ENCODE measurements at regions not wholly inside any gene's neighbourhood (a gene's known extent, or its start where the extent isn't known, plus 50 kb on each side); places are given as distances from the start of the nearest gene placed in this dataset.
"Not testable (repeated sequence)": the region's sequence is repeated elsewhere in the genome, so short reads cannot be mapped to it uniquely, and the experiment has no call there.

DNA sequence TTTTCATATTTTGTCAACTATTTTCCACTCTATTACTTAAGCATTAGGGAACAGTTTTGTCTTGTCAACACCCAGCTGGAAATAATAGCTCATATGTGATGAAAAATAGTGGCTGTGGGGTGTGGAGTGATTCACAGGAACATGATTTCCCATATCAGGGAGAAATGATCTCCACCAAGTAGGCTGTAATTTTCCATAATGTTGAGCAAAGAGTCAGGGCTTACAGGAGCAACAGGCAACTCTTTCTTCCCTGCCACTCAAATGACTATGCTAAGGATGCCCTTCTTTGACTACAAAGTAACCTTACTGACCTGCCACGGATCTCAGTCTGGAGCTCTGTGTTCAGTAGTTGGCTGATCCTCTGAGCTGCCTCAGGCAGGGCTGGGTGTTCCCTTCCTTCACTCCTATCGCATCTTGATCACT lies 90.0 kb upstream of the GATB start:
- Histone ChIP-seq H3K4me2 (ENCODE audit: insufficient read depth, insufficient read length, low read length) (no peak overlapping the region), H2AK5ac (ENCODE audit: insufficient read length, low read length) (no peak overlapping the region), H3K4ac (ENCODE audit: low read depth, low read length) (no peak overlapping the region), H4K91ac (ENCODE audit: insufficient read length, low read depth, low read length) (no peak overlapping the region), H2AFZ (ENCODE audit: low read length) (no peak overlapping the region), H3K56ac (ENCODE audit: insufficient read length, low read depth, low read length) (no peak overlapping the region), H2BK5ac (ENCODE audit: insufficient read length, low read length) (no peak overlapping the region), H3K27ac (ENCODE audit: insufficient read length, low read depth, low read length) (no peak overlapping the region), H3K4me1 (ENCODE audit: insufficient read depth, low read length) (no peaks in the 10 kb centered on the region), H3K18ac (ENCODE audit: insufficient read length, low read depth, low read length) (no peak overlapping the region), H3K27me3 (ENCODE audit: insufficient read depth, low read length) (no peaks in the 10 kb centered on the region), H3T11ph (ENCODE audit: low read length) (no peak overlapping the region), H2BK15ac (ENCODE audit: low read depth, low read length) (no peak overlapping the region), H3K23ac (ENCODE audit: insufficient read length, low read depth, low read length) (no peak overlapping the region), H3K79me2 (ENCODE audit: insufficient read depth, low read length) (no peaks in the 10 kb centered on the region), H3K14ac (ENCODE audit: insufficient read depth, low read length) (no peak overlapping the region), H3K79me1 (ENCODE audit: insufficient read depth, low read depth, low read length, poor library complexity, severe bottlenecking) (no peaks in the 10 kb centered on the region), H3K9ac (ENCODE audit: extremely low read depth, insufficient read length, low read length) (no peak overlapping the region), H4K20me1 (ENCODE audit: control insufficient read depth, insufficient read depth, insufficient read length) (no peaks in the 10 kb centered on the region), H3K9me3 (ENCODE audit: control insufficient read depth, low read depth, low read length) (no peaks in the 10 kb centered on the region), H2BK120ac (ENCODE audit: low read depth, low read length, poor library complexity, severe bottlenecking) (no peak overlapping the region), H2BK20ac (ENCODE audit: low read depth, low read length, poor library complexity, severe bottlenecking) (no peak overlapping the region), H3K23me2 (ENCODE audit: insufficient read length, low read depth, low read length, poor library complexity, severe bottlenecking) (no peaks in the 10 kb centered on the region), H4K5ac (ENCODE audit: insufficient read length, low read depth, low read length) (no peak overlapping the region), H2BK12ac (ENCODE audit: insufficient read length, low read depth, low read length) (no peak overlapping the region), H4K8ac (replicated peaks; ENCODE audit: insufficient read length, low read depth, low read length) (no peak overlapping the region)
- WGBS (ENCODE audit: extremely low coverage, insufficient read length, low lambda C conversion rate), result no CpG with 5 or more reads among the region's 2 CpGs
- H3K4me1 Mint-ChIP-seq, result peaks cover 0 to 10% of the 10 kb centered on the region in 2 experiments; a peak in 3 of 4 replicates
- no peak for DNase-seq
- no peaks in the 10 kb centered on the region for H3K27me3 Mint-ChIP-seq (ENCODE audit: low read depth)
- H3K27ac Mint-ChIP-seq, result no peak overlapping the region
- no peak overlapping the region for H3K4me3 Mint-ChIP-seq
- TF ChIP-seq, protein P1, sequence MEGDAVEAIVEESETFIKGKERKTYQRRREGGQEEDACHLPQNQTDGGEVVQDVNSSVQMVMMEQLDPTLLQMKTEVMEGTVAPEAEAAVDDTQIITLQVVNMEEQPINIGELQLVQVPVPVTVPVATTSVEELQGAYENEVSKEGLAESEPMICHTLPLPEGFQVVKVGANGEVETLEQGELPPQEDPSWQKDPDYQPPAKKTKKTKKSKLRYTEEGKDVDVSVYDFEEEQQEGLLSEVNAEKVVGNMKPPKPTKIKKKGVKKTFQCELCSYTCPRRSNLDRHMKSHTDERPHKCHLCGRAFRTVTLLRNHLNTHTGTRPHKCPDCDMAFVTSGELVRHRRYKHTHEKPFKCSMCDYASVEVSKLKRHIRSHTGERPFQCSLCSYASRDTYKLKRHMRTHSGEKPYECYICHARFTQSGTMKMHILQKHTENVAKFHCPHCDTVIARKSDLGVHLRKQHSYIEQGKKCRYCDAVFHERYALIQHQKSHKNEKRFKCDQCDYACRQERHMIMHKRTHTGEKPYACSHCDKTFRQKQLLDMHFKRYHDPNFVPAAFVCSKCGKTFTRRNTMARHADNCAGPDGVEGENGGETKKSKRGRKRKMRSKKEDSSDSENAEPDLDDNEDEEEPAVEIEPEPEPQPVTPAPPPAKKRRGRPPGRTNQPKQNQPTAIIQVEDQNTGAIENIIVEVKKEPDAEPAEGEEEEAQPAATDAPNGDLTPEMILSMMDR (conservative IDR thresholded peaks at IDR 0.05), result no peak
- H3K9me3 Mint-ChIP-seq, result peaks cover 1 to 5% of the 10 kb centered on the region in 2 experiments; a peak in 4 of 5 replicates
- peaks cover 2 to 9% (median 2%) of the 10 kb centered on the region in 3 experiments; a peak in 3 of 7 replicates for H3K36me3 Mint-ChIP-seq (ENCODE audit: insufficient read depth in 1 of 3, low read depth in 3 of 3)

DNA sequence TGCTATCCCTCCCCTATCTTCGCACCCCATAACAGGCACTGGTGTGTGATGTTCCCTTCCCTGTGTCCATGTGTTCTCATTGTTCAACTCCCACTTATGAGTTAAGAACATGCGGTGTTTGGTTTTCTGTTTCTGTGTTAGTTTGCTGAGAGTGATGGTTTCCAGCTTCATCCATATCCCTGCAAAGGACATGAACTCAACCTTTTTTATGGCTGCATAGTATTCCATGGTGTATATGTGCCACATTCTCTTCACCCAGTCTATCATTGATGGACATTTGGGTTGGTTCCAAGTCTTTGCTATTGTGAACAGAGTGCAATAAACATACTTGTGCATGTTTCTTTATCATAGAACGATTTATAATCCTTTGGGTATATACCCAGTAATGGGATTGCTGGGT lies 84.7 kb upstream of the GATB start:
- not testable (repeated sequence) for H3K27me3 ChIP-seq (ENCODE audit: insufficient read depth, low read length); H3K4me2 ChIP-seq (ENCODE audit: insufficient read depth, insufficient read length, low read length); H3K9me3 ChIP-seq (ENCODE audit: control insufficient read depth, low read depth, low read length); H3K18ac ChIP-seq (ENCODE audit: insufficient read length, low read depth, low read length); H3K9ac ChIP-seq (ENCODE audit: extremely low read depth, insufficient read length, low read length); H3K4me1 Mint-ChIP-seq; H2BK120ac ChIP-seq (ENCODE audit: low read depth, low read length, poor library complexity, severe bottlenecking); H3K27ac ChIP-seq (ENCODE audit: insufficient read length, low read depth, low read length); H2BK15ac ChIP-seq (ENCODE audit: low read depth, low read length); H2BK5ac ChIP-seq (ENCODE audit: insufficient read length, low read length); H3K4me1 ChIP-seq (ENCODE audit: insufficient read depth, low read length); H4K8ac ChIP-seq (replicated peaks; ENCODE audit: insufficient read length, low read depth, low read length); H4K20me1 ChIP-seq (ENCODE audit: control insufficient read depth, insufficient read depth, insufficient read length); H3K23me2 ChIP-seq (ENCODE audit: insufficient read length, low read depth, low read length, poor library complexity, severe bottlenecking); H4K5ac ChIP-seq (ENCODE audit: insufficient read length, low read depth, low read length); H3K14ac ChIP-seq (ENCODE audit: insufficient read depth, low read length); H3K79me1 ChIP-seq (ENCODE audit: insufficient read depth, low read depth, low read length, poor library complexity, severe bottlenecking); H2BK20ac ChIP-seq (ENCODE audit: low read depth, low read length, poor library complexity, severe bottlenecking); H3K4me3 Mint-ChIP-seq; H3K4ac ChIP-seq (ENCODE audit: low read depth, low read length); H3K27me3 Mint-ChIP-seq (ENCODE audit: low read depth); H2BK12ac ChIP-seq (ENCODE audit: insufficient read length, low read depth, low read length); H4K91ac ChIP-seq (ENCODE audit: insufficient read length, low read depth, low read length); H3K27ac Mint-ChIP-seq; H2AK5ac ChIP-seq (ENCODE audit: insufficient read length, low read length); H3K56ac ChIP-seq (ENCODE audit: insufficient read length, low read depth, low read length); H3K23ac ChIP-seq (ENCODE audit: insufficient read length, low read depth, low read length); DNase-seq; H3T11ph ChIP-seq (ENCODE audit: low read length); H3K79me2 ChIP-seq (ENCODE audit: insufficient read depth, low read length); H3K9me3 Mint-ChIP-seq; H2AFZ ChIP-seq (ENCODE audit: low read length)
- peaks cover 3 to 11% (median 3%) of the 10 kb centered on the region in 3 experiments; a peak in 4 of 7 replicates for H3K36me3 Mint-ChIP-seq (ENCODE audit: insufficient read depth in 1 of 3, low read depth in 3 of 3)
- WGBS (ENCODE audit: extremely low coverage, insufficient read length, low lambda C conversion rate), result no CpG with 5 or more reads among the region's 3 CpGs
